GM18520 (cell line): ENCODE measurements at regions not wholly inside any gene's neighbourhood (a gene's known extent, or its start where the extent isn't known, plus 50 kb on each side); places are given as distances from the start of the nearest gene placed in this dataset.
A peak's percentile ranks its signal among the peaks of the same experiment; 100 is the strongest.
"Not testable (repeated sequence)": the region's sequence is repeated elsewhere in the genome, so short reads cannot be mapped to it uniquely, and the experiment has no call there.

Experiments
- ATAC-seq: cut with Tn5 transposase; IDR thresholded peaks from one replicate; pipeline ENCODE4 v1.9.1; 2021; ENCODE audit not compliant: unreplicated experiment

DNA sequence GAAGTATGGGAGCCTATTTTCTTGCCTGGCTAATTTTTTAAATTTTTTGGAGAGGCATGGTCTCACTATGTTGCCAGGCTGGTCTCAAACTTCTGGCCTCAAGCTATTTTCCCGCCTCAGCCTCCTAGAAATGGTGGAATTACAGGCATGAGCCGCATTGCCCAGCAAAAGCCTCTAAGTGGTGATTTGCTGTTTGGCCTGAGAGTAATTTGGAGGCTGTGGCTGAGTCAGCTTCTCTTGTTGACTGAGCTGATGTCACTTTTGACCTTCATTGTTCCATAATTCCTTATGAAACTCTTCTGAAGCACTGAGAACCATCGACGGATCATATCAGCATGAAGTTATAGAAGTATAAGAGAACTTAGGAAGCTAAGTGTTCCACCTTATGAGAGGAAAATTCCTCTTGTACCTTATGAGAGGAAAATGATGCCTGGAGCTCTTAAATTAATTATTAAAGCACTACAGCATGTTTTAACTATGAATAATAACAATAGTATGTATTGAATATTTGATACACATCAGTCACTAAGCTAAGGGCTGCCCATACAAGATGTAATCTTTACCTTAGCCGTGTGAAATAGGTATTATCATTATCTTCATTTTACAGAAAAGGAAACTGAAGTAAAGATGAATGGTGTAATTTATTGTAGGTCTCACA lies 220.8 kb upstream of the MON1B start:
- ATAC-seq: no peak

GRCh38 chr16:76970745-76971099 lies 220.3 kb upstream of the MON1B start:
- no peak for ATAC-seq

DNA sequence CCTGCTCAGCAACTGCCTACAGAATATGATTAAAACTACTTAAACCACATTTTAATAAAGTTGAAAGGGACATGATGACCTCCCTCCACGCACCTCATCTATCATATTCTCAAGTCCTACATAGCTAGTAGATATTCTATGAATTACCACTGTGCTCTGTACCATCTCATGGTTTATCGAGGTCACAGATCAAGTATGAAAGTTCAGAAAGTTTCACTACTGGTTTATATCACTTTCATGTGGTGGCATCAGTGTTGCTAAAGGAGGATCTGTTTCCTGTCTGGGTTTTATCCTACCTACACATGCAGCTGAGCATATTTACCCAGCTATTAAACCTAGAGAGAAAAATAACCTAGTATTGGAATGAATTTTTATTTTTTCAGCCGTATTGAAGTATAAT lies 214.9 kb upstream of the MON1B start:
- ATAC-seq: peak; percentile 90

GRCh38 chr16:76976756-76977155 lies 214.2 kb upstream of the MON1B start:
- ATAC-seq: no peak

DNA sequence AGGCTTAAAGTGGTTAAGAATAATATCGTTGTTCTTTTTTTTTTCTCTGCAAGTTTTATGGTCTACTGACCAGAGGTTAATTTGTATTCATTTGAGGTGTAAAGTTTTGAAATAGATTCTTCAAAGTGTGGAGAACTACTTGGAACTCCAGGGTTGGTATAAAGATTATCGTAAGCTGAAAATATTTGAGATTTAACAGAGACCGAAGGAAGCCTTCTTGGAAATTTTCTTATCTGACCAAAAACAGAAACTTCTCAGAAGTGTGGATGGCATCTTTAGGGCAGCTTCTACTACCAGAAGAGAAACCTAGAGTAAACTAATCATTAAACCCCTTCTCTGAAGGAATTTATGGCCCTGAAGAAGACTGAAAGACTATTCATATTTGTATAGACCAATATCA lies 206.8 kb upstream of the MON1B start:
- no peak for ATAC-seq

DNA sequence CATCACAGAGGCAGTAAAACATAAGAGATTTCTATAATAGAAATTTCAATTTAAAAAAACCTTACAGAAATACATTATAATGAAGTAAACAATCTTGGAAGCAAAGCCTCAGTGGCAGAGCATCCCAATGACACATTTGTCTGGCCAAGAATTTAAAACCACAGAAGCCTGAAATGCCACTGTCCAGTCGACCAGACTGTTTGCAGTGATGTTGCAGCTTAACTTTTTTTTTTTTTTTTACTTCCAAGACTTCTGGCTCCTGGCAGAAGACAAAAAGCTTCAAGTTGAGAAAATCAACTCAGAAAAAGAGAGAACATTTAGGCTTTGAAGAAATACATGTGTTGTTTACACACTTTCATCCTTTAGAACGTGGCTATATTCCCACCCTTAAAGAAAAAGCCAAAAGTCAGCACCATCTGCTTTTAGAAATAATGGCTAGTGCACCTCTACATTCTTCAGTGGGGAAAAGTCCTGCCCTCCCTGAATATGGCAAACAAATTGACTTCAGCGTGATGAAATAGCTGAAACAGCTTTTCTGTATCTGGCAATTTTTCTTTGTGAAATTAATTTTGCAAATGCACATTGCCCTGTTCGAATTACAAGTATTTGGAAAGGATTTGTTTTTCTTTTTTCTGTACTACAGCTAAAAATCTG lies 205.5 kb upstream of the MON1B start:
- ATAC-seq: no peak

- no peak for ATAC-seq
These were observed 202.5 kb upstream of the MON1B start for GRCh38 chr16:76988526-76988925.

DNA sequence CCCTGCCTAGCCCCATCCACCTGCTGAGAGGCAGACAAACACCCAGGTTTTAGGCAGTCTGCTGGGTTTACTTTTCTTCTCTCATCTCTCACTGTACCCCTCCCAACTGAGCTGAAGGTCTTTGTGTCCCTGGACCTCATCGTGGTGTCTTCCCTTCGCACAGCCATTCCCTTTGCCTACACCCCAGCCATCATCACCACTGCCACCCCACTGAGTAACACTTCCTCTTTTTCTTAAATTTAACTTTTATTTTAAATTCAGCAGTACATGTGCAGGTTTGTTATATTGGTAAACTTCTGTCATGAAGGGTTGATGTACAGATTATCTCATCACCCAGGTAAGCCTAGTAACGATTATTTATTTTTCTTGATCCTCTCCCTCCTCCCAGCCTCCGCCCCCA lies 188.3 kb upstream of the MON1B start:
- ATAC-seq: no peak

GRCh38 chr16:77009453-77009852 lies 181.5 kb upstream of the MON1B start:
- no peak for ATAC-seq

DNA sequence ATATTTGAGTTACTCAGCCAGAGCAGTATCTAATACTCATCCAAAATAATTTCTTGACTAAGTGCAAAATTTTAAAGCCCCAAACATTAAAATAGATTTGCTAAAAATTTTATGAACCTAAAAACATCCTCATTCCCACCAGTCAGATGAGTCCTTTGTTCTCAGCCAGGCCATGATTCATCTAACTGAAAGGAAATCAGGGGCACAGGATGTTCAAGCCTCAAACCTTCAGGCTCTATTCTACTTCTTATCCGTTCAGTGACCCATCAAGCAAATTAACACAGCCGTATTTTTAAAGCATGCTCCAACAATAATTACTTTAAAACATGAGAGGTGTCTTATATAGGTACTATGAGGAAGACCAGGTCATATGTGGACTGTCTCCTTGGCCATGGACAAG lies 176.5 kb upstream of the MON1B start:
- no peak for ATAC-seq

- ATAC-seq: no peak
These were observed 160.4 kb upstream of the MON1B start for GRCh38 chr16:77030600-77030999.

- ATAC-seq: no peak
These were observed 157.5 kb upstream of the MON1B start for GRCh38 chr16:77033516-77033915.

- no peak for ATAC-seq
These were observed 155.6 kb upstream of the MON1B start for GRCh38 chr16:77035361-77035760.

DNA sequence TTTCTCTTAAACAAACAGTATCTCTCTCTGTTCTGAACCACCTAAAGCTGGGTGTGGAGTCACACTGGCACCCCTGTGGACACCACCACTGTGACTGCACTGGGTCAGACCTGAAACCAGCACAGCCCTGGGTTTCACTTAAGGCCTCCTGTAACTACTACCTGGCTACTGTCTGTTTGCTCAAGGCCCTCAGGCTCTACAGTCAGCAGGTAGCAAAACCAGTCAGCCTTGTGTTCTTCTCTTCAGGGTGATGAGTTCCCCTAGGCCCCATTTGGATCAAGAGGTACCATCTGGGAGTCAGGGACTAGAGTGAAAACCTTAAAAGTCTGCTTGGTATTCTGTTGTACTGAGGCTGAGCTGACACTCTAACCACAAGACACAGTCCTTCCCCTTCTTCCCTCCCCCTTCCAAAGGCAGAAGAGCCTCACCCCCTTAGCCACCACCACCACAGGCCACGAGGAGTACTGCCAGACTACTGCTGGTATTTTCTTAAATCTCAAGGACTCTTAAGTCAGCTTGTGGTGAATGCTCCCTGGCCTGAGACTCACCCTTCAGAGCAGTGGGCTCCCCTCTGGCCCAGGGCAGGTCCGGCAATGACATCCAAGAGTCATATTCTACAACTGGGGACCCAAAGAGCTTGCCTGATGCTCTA lies 153.2 kb upstream of the MON1B start:
- ATAC-seq: no peak

- no peak for ATAC-seq
These were observed 149.5 kb upstream of the MON1B start for GRCh38 chr16:77041468-77041867.

DNA sequence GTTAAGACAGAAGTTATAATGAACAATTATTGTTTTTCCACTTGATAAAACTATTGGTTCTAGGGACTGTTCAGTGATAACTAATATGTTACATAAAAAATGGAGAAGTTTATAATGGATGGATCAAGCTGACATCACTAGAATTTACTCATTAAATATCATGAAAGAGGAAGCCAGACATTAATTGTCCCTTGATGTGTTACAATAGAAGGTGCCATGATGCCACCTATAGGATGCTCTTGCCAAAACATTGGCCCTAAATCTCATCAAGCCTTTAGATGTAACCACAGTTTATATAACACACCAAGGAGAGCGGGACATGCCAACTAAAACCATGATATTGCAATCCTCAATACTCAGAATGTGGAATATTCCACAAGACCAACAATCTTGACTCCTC lies 147.9 kb upstream of the MON1B start:
- ATAC-seq: no peak

DNA sequence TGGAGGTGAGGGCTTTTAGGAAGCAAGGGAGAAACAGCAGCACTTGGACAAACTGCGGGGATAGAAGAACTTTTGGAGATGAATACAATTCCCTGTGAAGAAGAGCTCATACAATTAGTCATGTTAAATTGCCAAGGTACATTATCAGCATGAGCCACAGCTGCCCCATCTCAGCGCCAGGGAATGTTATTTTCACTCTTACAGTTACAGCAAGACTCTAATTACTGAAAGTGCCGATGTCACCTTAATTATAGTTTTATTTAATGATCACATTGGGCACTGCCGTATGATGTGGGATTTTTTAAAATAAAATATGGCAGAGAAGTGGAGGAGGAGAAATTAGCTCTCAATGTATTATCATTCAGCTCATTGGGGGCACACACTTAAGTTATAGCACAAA lies 144.8 kb upstream of the MON1B start:
- no peak for ATAC-seq

GRCh38 chr16:77048085-77048484 lies 142.9 kb upstream of the MON1B start:
- ATAC-seq: no peak

GRCh38 chr16:77049577-77049976 lies 141.4 kb upstream of the MON1B start:
- ATAC-seq: no peak

DNA sequence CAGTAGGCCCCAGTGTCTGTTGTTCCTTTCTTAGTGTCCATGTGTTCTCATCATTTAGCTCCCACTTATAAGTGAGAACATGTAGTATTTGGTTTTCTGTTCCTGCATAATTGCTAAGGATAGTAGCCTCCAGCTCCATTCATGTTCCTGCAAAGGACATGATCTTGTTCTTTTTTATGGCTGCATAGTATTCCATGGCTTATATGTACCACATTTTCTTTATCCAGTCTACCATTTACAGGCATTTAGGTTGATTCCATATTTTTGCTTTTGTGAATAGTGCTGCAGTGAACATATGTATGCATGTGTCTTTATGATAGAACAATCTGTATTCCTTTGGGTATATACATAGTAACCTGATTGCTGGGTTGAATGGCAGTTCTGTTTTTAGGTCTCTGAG lies 134.4 kb upstream of the MON1B start:
- not testable (repeated sequence) for ATAC-seq

DNA sequence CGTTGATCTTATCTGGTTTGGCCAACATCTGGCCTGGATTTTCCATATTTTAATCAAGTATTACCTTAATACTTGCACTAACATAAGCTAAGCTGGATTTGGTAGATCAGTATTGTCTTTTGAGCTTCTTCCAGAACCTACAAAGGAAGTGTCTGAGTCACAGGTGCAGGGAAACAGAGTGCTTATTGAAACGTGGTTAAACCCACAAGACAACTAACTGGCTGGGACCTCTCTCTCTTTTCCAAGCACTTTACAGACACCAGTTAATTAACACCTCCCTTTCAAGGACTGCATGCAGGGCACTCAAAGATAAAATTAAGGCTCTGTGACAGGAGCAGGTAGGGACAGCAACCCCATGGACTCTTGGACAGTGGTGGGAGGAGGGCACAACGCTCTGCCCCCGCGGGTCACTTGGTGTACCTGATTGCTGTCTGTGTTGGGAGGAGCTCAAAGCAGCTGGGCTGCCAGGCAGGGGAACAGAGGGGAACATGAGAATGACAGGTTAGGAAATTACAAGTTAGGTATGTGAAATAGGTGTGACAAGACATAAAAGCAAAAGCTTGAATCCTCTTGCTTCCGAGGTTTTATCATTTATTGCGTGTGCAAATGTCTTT lies 133.7 kb upstream of the MON1B start:
- no peak for ATAC-seq

DNA sequence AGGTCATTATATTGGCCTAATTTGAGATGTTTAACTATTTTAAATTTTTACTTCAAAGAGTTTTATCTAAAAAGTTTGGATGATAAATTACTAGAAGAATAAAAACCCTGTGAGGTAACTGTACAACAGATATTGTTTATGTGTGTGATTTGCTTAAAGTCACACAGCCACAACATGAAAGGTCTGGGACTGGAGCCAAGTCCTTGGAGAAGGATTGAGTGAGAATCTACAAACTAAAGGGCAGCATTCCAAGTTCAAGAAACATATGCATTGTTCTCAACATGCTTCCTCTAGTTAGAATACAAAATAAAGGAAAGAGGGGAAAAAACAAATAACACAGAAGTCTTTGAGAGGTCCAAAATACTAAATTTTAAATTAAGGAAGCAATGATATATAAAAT lies 131.5 kb upstream of the MON1B start:
- ATAC-seq: no peak
